ENCODE measurements at regions not wholly inside any gene's neighbourhood (a gene's known extent, or its start where the extent isn't known, plus 50 kb on each side); places are given as distances from the start of the nearest gene placed in this dataset.
"Not testable (repeated sequence)": the region's sequence is repeated elsewhere in the genome, so short reads cannot be mapped to it uniquely, and the experiment has no call there.

DNA sequence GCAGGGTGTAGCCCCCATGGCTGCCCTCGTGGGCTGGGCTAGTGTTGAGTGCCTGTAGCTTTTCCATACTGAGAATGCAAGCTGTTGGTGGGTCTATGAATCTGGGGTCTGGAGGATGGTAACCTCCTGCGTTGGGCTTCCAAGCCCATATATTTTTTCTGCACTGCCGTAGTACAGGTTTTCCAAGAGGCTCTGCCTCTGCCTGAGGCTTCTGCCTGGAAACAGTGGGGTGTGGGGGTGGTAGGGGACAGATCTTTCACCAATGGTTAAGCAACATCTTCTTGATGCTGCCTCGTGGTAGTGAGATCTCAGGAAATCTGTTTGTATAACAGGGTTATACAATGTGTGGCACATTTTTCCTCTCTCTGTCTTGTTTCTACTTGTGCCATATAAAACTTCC is 189.0 kb upstream of the ZNF519 start:
- DNase-seq: not testable (repeated sequence)

DNA sequence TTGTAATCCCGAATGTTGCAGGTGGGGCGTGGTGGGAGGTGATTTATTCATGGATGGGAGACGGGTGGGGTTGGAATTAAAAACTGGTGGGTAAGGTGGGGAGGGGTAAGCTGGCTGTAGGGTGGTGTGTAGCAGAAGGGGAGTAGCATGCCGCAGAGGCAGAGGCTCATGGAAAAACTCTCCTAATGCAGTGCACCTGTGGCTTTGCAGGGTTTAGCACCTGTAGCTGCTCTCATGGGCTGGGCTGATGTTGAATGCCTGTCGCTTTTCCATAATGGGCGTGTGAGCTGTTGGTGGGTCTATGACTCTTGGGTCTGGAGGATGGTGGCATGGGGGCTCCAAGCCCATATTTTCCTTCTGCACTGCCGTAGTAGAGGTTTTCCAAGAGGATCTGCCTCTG is 169.0 kb upstream of the ZNF519 start:
- not testable (repeated sequence) for DNase-seq

DNA sequence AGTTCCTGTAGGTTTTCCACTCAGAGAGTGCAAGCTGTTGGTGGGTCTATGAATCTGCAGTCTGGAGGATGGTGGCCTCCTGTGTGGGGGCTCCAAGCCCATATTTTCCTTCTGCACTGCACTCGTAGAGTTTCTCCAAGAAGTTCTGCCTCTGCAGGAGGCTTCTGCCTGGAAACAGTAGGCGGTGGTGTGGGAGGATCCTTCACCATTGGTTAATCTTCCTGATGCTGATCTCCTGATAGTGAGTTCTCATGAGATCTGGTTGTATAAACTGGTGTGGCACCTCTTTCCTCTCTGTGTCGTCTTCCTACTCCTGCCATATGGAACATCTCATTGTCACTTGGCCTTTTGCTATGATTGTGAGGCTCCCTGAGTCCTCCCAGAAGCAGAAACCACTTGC is 162.8 kb upstream of the ZNF519 start:
- not testable (repeated sequence) for DNase-seq

DNA sequence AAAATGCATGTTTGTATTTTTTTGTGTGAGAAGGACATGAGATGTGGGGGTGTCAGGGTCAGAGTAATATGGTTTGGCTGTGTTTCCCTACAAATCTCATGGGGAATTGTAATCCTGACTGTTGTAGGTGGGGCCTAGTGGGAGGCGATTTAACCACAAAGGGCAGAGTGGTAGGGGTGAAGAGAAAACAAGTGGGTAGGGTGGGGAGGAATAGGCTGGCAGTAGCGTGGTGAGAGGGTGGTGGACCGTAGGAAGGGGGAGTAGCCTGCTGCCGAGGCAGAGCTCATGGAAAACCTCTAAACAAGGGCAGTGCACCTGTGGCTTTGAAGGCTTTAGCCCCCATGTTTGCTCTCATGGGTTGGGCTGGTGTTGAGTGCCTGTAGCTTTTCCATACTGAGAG is 152.8 kb upstream of the ZNF519 start:
- no peak for DNase-seq

DNA sequence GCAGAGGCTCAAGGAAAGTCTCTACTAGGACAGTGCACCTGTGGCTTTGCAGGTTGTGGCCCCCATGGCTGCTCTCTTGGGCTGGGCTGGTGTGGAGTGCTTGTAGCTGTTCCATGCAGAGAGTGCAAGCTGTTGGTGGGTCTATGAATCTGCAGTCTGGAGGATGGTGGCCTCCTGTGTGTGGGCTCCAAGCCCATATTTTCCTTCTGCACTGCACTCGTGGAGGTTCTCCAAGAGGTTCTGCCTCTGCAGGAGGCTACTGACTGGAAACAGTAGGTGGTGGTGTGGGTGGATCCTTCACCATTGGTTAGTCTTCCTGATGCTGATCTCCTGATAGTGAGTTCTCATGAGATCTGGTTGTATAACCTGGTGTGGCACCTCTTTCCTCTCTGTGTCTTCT is 143.2 kb upstream of the ZNF519 start:
- DNase-seq: not testable (repeated sequence)

DNA sequence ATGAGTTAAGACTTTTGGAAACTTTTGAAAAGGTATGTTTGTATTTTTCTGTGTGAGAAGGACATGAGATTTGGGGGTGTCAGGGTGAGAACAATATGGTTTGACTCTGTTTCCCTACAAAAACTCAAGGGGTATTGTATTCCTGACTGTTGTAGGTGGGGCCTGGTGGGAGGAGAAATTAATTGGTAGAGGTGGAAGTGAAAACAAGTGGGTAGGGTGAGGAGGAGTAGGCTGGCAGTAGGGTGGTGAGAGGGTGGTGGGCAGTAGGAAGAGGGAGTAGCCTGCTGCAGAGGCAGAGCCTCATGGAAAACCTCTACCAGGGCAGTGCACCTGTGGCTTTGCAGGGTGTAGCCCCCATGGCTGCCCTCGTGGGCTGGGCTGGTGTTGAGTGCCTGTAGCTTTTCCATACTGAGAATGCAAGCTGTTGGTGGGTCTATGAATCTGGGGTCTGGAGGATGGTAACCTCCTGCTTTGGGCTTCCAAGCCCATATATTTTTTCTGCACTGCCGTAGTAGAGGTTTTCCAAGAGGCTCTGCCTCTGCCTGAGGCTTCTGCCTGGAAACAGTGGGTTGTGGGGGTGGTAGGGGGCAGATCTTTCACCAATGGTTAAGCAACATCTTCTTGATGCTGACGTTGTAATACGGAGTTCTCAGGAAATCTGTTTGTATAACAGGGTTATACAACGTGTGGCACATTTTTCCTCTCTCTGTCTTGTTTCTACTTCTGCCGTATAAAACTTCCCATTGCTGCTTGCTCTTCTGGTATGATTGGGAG is 133.6 kb upstream of the ZNF519 start:
- DNase-seq: not testable (repeated sequence)

DNA sequence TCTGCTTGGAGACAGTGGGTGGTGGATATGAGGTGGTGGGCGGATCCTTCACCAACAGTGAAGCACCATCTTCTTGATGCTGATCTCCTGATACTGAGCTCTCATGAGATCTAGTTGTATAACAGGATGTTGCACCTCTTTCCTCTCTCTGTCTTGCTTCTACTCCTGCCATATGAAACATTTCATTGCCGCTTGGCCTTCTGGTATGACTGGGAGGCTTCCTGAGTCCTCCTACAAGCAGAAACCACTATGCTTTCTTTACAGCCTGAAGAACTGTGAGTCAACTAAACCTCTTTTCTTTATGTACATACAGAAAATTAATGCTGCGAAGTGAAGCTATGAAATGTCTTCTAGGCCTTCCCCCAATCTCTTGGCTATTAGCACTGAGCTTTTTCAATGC is 130.6 kb upstream of the ZNF519 start:
- DNase-seq: not testable (repeated sequence)

DNA sequence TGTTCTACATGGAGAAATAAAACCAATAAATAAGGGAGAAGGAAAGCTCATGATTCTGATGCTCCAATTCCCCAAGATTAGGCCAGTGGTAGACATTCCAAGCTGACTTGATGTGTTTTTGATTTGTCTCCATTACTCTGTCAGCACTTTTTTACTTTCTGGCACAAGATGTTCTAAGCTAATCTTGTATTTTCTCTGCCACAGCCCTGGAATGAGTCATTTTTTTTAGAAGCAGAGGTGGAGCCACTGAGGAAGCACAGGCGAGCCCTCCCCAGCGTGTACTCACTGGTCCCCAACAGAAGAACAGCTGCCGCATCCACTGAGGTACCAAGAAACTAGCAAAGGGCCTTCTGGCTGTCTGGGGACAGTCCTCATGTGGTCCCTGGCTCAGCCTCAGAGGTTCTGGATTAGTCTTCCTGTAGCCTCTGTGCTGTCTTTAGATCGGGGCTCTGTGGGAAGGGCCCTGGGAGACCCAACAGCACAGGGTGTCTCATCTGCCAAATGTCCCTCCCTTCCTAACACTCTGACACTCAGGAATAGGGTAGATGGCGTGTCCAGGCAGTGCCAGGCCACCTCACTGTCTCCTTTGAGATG is 117.9 kb upstream of the ZNF519 start:
- DNase-seq: not testable (repeated sequence)

DNA sequence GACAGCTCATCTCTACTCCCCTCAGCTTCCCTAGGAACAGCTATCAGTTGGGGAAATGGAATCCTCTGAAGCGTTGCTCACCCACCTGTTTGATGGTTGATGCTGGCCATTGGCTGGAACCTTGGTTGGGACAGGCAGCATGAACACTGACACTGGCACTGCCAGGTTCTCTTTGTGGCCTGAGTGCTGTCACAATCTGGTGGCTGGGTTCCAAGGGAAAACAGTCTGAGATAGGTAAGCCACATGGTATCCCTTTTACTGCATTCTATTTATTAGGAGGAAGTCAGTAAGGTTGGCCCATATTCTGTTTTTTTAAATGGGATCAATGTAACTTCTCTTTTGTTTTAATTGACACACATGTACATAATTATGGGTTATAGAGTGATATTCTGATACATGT is 107.0 kb upstream of the ZNF519 start:
- DNase-seq: not testable (repeated sequence)

DNA sequence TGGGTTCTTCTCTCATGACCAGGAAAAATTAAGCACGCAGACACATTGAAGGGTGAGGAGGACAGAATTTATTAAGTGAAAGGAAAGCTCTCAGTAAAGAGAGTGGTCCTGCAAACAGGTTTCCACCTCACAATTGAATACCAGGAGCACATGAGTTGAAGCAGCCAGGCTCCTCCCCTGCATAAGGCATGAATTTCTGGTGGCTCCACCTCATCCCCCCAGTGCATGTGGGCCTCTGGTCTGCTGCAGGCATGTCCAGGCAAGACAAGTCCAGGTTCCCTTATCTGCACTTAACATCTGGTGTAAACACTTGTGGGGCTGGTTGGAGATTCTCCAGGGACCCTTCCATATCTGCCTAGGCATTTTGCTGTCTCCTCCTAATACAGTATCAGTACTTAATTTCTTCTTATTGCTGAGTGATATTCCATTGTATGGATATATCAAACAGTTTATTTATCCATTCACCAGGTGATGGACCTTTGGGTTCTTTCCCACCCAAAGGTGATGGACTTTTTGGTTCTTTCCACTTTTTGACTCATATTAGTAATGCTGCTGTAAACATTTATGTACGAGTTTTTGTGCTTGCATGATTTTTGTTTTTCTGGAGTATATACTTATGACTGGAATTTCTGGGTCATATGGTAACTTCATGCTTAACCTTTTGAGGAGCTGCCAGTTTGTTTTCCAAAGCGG is 104.3 kb upstream of the ZNF519 start:
- DNase-seq: peak; percentile 33

DNA sequence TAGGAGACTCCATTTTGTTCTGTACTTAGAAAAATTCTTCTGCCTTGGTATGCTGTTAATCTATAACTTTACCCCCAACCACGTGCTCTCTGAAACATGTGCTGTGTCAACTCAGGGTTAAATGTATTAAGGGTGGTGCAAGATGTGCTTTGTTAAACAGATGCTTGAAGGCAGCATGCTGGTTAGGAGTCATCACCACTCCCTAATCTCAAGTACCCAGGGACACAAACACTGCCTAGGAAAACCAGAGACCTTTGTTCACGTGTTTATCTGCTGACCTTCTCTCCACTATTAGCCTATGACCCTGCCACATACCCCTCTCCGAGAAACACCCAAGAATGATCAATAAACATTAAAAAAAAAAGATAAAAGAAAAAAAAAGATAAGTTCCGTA is 93.0 kb upstream of the ZNF519 start:
- not testable (repeated sequence) for DNase-seq

DNA sequence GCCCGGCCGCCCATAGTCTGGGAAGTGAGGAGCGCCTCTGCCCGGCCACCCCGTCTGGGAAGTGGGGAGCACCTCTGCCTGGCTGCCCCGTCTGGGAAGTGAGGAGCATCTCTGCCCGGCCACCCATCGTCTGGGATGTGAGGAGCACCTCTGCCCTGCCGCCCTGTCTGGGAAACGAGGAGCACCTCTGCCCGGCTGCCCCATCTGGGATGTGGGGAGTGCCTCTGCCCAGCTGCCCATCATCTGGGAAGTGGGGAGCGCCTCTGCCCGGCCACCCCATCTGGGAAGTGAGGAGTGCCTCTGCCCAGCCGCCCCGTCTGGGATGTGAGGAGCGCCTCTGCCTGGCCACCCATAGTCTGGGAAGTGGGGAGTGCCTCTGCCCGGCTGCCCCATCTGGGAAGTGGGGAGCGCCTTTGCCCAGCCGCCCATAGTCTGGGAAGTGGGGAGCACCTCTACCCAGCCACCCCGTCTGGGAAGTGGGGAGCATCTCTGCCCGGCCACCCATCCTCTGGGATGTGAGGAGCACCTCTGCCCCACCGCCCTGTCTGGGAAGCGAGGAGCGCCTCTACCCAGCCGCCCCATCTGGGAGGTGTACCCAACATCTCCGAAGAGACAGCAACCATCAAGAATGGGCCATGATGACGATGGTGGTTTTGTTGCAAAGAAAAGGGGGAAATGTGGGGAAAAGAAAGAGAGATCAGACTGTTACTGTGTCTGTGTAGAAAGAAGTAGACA is 92.5 kb upstream of the ZNF519 start:
- not testable (repeated sequence) for DNase-seq

DNA sequence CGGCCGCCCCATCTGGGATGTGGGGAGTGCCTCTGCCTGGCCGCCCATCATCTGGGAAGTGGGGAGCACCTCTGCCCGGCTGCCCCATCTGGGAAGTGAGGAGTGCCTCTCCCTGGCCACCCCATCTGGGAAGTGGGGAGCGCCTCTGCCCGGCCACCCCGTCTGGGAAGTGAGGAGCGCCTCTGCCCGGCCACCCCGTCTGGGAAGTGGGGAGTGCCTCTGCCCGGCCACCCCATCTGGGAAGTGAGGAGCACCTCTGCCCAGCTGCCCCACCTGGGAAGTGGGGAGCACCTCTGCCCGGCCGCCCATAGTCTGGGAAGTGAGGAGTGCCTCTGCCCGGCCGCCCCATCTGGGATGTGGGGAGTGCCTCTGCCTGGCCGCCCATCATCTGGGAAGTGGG is 91.7 kb upstream of the ZNF519 start:
- DNase-seq: not testable (repeated sequence)

DNA sequence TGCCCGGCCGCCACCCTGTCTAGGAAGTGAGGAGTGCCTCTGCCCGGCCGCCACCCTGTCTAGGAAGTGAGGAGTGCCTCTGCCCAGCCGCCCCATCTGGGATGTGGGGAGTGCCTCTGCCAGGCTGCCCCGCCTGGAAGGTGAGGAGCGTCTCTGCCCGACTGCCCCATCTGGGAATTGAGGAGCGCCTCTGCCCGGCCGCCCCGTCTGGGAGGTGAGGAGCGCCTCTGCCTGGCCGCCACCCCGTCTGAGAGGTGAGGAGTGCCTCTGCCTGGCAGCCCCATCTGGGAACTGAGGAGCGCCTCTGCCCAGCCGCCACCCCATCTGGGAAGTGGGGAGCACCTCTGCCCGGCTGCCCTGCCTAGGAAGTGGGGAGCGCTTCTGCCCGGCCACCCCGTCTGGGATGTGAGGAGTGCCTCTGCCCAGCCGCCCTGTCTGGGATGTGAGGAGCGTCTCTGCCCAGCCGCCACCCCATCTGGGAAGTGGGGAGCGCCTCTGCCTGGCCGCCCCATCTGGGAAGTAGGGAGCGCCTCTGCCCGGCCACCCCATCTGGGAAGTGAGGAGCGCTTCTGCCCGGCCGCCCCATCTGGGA is 91.1 kb upstream of the ZNF519 start:
- DNase-seq: not testable (repeated sequence)

DNA sequence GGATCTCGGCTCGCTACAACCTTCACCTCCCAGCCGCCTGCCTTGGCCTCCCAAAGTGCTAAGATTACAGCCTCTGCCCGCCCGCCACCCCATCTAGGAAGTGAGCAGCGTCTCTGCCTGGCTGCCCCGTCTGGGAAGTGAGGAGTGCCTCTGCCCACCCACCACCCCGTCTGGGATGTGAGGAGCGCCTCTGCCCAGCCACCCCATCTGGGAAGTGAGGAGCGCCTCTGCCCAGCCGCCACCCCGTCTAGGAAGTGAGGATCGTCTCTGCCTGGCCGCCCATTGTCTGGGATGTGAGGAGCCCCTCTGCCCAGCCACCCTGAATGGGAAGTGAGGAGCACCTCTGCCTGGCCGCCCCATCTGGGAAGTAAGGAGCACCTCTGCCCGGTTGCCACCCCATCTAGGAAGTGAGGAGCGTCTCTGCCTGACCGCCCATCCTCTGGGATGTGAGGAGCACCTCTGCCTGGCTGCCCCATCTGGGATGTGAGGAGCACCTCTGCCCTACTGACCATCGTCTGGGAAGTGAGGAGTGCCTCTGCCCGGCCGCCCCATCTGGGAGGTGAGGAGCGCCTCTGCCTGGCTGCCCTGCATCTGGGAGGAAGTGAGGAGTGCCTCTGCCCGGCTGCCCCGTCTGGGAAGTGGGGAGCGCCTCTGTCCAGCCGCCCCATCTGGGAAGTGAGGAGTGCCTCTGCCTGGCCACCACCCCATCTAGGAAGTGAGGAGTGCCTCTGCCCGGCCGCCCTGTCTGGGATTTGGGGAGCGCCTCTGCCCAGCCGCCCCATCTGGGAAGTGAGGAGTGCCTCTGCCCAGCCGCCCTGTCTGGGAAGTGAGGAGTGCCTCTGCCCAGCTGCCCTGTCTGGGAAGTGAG is 90.4 kb upstream of the ZNF519 start:
- DNase-seq: not testable (repeated sequence)

DNA sequence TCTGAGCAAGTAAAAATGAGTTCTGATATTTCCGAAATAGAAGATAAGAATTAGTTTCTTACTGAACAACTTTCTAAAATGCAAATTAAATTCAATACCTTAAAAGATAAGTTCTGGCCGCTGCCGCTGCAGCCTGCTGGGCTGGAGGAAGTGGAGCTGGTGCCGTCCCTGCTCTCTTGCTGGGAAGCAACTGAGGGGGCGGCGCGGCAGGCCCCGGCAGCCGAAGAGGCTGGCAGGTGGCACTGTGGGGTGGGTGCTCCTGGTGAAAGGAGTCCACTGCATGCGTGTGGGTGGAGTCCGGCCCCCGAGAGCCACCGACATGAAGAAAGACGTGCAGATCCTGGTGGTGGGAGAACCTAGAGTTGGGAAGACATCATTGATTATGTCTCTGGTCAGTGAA is 89.5 kb upstream of the ZNF519 start:
- DNase-seq: no peak

DNA sequence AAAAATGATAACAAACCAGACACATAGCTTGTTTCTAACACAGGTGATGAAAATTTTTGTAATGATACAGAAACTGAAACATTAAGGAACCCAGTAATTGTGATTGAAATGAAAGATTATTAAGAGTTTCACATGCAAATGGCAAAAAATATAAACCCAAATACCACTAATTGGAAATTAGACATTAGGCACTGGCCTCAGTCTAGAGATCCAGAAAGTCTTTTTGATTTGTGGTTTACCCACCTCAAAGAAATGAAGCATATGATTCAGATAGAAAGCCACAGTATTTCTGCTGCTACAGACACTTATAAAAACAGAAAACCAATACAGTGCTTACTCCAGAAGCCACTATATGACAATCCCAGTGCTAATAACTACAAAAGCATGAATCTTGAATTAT is 83.7 kb upstream of the ZNF519 start:
- DNase-seq: not testable (repeated sequence)

DNA sequence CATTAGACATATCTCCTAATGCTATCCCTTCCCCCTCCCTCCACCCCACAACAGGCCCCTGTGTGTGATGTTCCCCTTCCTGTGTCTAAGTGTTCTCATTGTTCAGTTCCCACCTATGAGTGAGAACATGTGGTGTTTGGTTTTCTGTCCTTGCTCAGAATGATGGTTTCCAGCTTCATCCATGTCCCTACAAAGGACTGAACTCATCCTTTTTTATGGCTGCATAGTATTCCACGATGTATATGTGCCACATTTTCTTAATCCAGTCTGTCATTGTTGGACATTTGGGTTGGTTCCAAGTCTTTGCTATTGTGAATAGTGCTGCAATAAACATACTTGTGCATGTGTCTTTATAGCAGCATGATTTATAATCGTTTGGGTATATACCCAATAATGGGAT is 71.2 kb upstream of the ZNF519 start:
- not testable (repeated sequence) for DNase-seq

DNA sequence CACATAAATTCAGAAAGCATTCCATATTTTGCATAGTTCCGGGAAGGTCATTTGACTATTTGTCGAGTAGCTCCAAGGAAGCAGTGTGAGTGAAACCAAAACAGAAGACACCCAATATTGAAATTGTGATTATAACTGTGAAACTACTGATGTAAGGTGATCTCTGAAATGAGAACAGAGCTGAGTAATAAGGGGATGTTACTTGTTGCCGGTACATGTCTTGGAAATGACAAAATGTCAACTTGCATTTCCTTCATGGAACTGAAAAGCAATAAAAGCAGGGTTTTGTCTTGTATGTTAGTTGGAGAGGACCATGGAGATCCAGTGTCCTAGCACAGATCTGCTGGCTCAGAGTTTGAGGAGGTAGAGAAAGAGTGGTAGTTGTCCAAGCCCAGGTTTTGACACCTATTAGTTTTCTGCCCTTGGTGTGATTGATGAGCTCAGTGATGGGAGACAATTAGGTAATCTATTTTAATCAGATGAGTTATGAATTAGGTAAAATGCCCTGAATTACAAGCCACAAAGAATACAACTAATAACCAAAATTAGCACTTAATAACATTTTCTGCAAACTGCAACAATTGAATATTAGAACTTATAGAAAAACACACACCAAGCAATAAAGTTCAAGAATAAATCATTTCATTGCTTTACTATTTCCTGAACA is 58.7 kb upstream of the ZNF519 start:
- not testable (repeated sequence) for DNase-seq

DNA sequence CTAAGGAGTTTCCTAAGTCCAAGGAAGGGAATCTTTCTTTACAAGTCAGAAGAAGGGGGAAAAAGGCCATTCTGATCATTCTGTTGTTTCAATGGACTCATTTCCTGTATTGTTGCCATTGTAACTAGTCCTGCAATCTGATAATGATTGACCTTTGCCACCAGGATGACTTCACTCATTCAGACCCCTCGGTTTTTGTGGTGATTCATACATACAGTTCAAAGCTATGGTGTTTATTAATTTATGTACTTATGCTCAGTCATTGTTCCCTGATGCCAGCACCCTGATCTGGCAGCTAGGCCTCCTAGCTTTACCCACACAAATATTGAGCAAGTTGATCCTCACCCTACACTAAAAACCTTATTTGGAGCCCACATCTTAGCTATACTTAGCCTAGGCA is 57.6 kb upstream of the ZNF519 start:
- no peak for DNase-seq

DNA sequence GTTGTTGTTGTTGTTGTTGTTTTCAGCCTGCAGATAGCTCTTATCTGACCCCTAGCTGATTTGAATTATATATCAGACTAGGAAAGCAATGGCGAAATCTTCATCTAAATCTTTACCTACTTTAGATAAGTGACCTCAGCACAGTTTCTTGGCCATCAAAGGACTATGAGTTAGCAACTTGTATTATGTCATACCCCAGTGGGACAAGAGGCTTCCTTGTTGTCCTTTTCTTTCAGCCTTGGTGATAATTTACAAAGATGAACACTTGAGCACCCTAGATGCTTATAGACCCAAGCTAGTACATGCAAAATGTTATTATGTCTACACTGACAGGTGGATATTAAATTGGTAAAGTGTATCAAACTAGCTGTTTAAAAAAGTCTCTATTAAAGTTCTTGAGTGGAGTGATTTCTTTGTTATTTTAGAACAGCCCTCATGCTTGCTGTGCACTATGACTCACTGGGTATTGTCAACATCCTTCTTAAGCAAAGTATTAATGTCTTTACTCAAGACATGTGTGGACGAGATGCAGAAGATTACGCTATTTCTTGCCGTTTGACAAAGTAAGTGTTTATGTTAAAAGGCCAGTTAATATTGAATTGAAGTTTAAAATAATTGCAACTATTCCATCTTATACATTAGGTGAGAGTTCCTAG is 56.6 kb upstream of the ZNF519 start:
- DNase-seq: not testable (repeated sequence)

Data from DMS 273 treated with DMSO at 0.1 percent for 48 hours (cell line).